Left lung (tissue), 4 donors: ENCODE measurements at regions not wholly inside any gene's neighbourhood (a gene's known extent, or its start where the extent isn't known, plus 50 kb on each side); places are given as distances from the start of the nearest gene placed in this dataset.

Experiments
- ATAC-seq: fragments of 200-7000 bp; cut with Tn5 transposase; one replicate; pipeline ENCODE4 v1.9.1; 2020; ENCODE audit warnings: moderate library complexity
- DNase-seq, 4 donors: peaks; one replicate each; pipeline ENCODE4 v3.0.0-alpha.2; 2013 to 2020
- H3K27ac ChIP-seq, 2 donors: fragments of 200-600 bp; sonication (generic) in 1 of 2; one replicate each; pipeline versions ENCODE4 v1.5.0 to v1.8.0; 2020 to 2021
- H3K27me3 ChIP-seq, 2 donors: fragments of 200-600 bp; sonication (generic) in 1 of 2; one replicate each; pipeline versions ENCODE4 v1.5.0 to v1.8.0; 2020 to 2021
- H3K36me3 ChIP-seq, 2 donors: fragments of 200-600 bp; sonication (generic) in 1 of 2; one replicate each; pipeline versions ENCODE4 v1.5.0 to v1.8.0; 2020 to 2021
- H3K4me1 ChIP-seq, 2 donors: fragments of 200-600 bp; one replicate each; pipeline ENCODE4 v1.8.0; 2021
- H3K4me3 ChIP-seq, 2 donors: fragments of 200-600 bp; sonication (generic) in 1 of 2; one replicate each; pipeline versions ENCODE4 v1.5.0 to v1.8.0; 2020 to 2021; ENCODE audit warnings: mild to moderate bottlenecking in 1 of 2
- H3K9me3 ChIP-seq, 2 donors: fragments of 200-600 bp; sonication (generic) in 1 of 2; one replicate each; pipeline versions ENCODE4 v1.5.0 to v1.8.0; 2020 to 2021
- CTCF ChIP-seq, 2 donors: fragments of 200-600 bp; sonication (generic) in 1 of 2; IDR thresholded peaks; one replicate each; pipeline versions ENCODE4 v1.5.0 to v1.8.0; 2021; ENCODE audit warnings: antibody characterized with exemption in 2 of 2
- intact Hi-C, 2 donors: fragments of 100-400 bp; cut with DNase I; formaldehyde crosslinking; loops; one replicate each; pipeline versions ENCODE4 v1.11.2 to v1.14.2; 2022
- donor health status: DM: no; HTN: yes; CAD: no.
- donor health status: DM: no; HTN: no; CAD: no.

DNA sequence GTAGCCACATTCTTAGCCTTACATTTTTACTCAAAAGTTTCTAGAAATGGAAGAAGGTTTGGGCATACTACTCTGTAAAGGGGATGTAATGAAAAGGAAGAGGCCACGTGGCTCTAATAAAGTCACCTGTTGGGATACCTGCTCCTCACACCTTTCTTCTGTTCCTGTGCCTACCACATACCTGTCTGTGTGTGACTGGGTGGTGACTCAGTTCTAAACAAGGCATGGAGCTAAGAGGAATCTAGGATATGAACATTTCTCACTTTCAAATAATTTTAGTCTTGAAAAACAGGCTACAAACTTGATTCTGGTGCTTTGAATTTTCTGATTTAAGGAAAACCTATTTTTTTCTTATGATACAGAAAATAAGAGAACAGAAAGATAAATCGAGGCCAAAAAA lies 363.6 kb downstream of the RFPL4B start:
- no peak for ATAC-seq
- Histone ChIP-seq H3K27ac (no peak overlapping the region), H3K27me3 (no peaks in the 10 kb centered on the region), H3K4me3 (no peak overlapping the region), H3K36me3 (no peaks in the 10 kb centered on the region), H3K9me3 (no peaks in the 10 kb centered on the region), H3K4me1 (no peaks in the 10 kb centered on the region)
- intact Hi-C loops = no loop called here
- TF ChIP-seq CTCF (IDR thresholded peaks at IDR 0.05) = no peak
- no peak for DNase-seq

- no peak for ATAC-seq
- intact Hi-C loops = no loop called here
Measured at GRCh38 chr6:112713402-112713801, 366.3 kb downstream of the RFPL4B start.

DNA sequence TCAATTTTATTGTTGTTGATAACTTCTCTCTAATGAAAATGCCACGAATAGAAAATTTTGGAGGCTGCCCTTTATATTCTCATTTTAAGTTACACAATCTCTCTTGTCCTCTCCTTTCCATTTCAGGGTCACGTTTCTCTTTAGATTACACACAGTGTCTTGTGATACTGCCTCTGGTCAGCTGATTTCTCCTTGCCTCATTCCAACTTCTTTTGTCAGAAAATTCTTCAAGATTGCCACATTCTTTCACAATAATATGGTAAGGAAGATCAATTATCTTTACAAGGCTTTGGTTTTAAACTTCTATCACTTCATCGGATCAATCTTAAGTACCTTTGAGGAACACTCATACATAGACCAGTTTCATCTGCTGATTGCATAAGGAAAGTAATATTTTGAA lies 370.3 kb downstream of the RFPL4B start:
- H3K27ac ChIP-seq = no peak overlapping the region
- no peak for TF ChIP-seq CTCF (IDR thresholded peaks at IDR 0.05)
- H3K27me3 ChIP-seq = no peaks in the 10 kb centered on the region
- intact Hi-C loops = no loop called here
- H3K36me3 ChIP-seq = no peaks in the 10 kb centered on the region
- H3K4me1 ChIP-seq = no peaks in the 10 kb centered on the region
- DNase-seq = no peak
- no peak for ATAC-seq
- H3K9me3 ChIP-seq = no peaks in the 10 kb centered on the region
- H3K4me3 ChIP-seq = no peak overlapping the region

More at GRCh38 chr6:112713402-112713801, 366.3 kb downstream of the RFPL4B start:
- no peak overlapping the region for H3K4me3 ChIP-seq
- no peak for DNase-seq
- H3K4me1 ChIP-seq = no peaks in the 10 kb centered on the region
- no peaks in the 10 kb centered on the region for H3K9me3 ChIP-seq
- TF ChIP-seq CTCF (IDR thresholded peaks at IDR 0.05) = no peak
- H3K27ac ChIP-seq = no peak overlapping the region
- no peaks in the 10 kb centered on the region for H3K36me3 ChIP-seq
- no peaks in the 10 kb centered on the region for H3K27me3 ChIP-seq

DNA sequence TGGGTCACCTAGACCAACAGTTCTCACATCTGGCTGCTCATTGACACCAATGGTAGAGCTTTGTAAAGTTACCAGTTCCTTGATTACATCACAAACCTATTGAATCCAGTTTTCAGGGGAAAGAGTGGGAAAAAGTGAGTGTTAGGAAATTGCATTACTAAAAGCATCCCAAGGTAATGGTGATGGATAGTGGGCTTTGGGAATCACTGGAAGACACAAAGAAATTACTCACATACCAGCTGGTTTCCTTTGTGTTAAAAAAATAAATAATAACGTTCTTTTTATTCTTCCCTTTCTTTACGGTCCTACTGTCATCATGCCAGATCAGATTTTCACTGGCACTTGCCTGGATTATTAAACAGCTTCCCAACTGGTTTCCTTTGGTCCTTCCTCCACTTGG lies 370.7 kb downstream of the RFPL4B start:
- H3K27ac ChIP-seq = no peak overlapping the region
- TF ChIP-seq CTCF (IDR thresholded peaks at IDR 0.05) = no peak
- no peaks in the 10 kb centered on the region for H3K27me3 ChIP-seq
- no peaks in the 10 kb centered on the region for H3K36me3 ChIP-seq
- no peak overlapping the region for H3K4me3 ChIP-seq
- no peaks in the 10 kb centered on the region for H3K4me1 ChIP-seq
- H3K9me3 ChIP-seq = no peaks in the 10 kb centered on the region
- ATAC-seq = no peak
- no peak for DNase-seq
- intact Hi-C loops = no loop called here

- intact Hi-C loops = no loop called here
- TF ChIP-seq CTCF (IDR thresholded peaks at IDR 0.05) = no peak
Measured at GRCh38 chr6:112725541-112726085, 378.5 kb downstream of the RFPL4B start.

More at GRCh38 chr6:112725541-112726085, 378.5 kb downstream of the RFPL4B start:
- H3K27ac ChIP-seq = no peak overlapping the region
- no peak overlapping the region for H3K4me3 ChIP-seq
- no peaks in the 10 kb centered on the region for H3K36me3 ChIP-seq
- DNase-seq (no peak), ATAC-seq (no peak)
- no peaks in the 10 kb centered on the region for H3K27me3 ChIP-seq
- H3K4me1 ChIP-seq = no peaks in the 10 kb centered on the region
- no peaks in the 10 kb centered on the region for H3K9me3 ChIP-seq
